ENCODE measurements at regions not wholly inside any gene's neighbourhood (a gene's known extent, or its start where the extent isn't known, plus 50 kb on each side); places are given as distances from the start of the nearest gene placed in this dataset.
A peak's percentile ranks its signal among the peaks of the same experiment; 100 is the strongest.
"Not testable (repeated sequence)": the region's sequence is repeated elsewhere in the genome, so short reads cannot be mapped to it uniquely, and the experiment has no call there.

GRCh38 chr10:33010132-33011037, 52.4 kb upstream of the ITGB1 start:
- Histone ChIP-seq H3K27me3 (no peaks in the 10 kb centered on the region), H3K27ac (peak overlapping the region in 1 of 10 donors; percentile 67), H3K4me3 (no peak overlapping the region), H3K4me1 (peaks cover 0 to 43% (median 10%) of the 10 kb centered on the region in 9 donors), H3K36me3 (no peaks in the 10 kb centered on the region), H3K9me3 (no peaks in the 10 kb centered on the region)
- WGBS, 2 donors = 63% methylated on average over 12 of the region's 12 CpGs
- ATAC-seq = no peak
- peak in 6 of 9 donors; percentile 23 to 42 (median 30) for TF ChIP-seq CTCF (IDR thresholded peaks at IDR 0.05)
- DNase-seq = no peak
- intact Hi-C loops (cut with DNase I) = loop anchor here in 5 of 10 donors (1.0 to 10.0 kb wide), 4 partner anchors 104 to 214 kb away; no protein-coding TSS in a partner anchor

DNA sequence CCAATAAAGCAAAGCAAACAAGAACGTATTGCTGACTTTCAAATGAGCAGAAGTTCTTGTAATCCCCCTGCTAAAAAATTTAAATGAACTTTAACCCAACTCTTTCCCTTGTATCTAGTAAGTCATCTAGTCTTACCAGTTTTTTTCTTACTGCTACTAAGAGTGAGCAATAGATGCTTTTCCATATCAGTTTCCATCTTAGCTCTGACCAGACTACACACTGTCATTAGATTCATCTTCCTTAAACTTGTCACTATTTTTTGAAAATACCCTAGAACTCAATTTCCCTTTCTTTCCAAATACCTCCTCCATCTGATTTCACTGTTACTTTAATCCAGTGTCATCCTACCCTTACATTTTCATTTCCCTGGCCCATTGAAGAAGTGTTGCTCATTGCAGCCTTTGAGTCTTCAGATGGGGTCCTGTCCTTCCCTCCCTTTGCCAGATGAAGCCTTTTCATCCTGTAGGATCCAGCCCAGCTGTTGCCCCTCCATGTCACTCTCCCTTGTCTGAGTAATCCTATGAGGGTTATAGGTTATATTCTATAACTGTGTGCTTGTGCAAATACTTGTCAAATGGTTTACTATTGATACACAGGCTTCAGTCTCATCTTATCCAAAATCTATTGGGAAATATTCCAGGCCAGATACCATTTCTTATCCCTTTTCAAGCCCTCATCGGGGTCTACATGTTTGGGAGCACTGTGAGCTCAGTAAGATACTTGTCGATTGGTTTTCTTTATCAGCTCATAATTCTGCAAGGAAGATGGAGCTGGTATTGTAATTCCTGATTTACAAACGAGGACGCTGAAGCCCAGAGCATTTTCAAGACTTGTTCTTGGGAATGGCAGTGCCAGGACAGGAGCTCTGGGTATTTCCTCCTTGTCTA, 51.5 kb upstream of the ITGB1 start:
- no peak for DNase-seq
- peak overlapping the region in 1 of 10 donors; percentile 67 for H3K27ac ChIP-seq

DNA sequence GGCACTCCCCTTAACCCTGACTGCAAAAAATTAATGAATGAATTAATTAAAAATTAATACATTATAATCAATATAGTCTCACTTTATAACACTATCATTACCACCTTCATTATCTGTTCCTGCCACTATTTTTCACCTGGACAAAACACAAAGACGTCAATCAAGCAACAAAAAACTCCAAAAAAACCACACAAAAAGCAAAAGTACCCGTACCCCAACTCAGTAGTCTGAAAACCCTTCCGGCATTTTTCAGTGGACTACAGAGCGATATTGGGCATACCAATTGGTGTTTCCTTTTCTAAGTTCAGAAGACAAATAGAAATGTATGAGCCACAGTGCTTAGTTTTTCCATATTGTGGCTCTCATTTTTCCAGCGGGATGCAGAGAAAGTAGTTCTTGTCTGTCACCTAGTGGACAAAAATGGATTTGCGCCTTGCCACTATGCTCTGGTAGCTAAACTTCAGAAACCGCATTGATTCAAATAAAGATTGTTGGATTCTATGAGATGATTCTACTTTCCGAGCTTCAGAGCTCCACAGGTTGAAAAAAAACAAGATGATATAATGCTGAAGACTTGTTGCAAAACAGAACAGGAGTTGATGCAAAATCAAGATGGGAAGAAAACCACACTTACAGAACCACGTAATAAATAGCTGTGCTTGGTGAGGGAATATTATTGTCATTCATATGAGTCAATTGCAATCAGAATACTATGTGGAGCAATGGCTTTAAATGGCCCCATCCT, 50.6 kb upstream of the ITGB1 start:
- Histone ChIP-seq H3K27ac (peak overlapping the region in 2 of 10 donors; percentile 9 to 67), H3K36me3 (no peaks in the 10 kb centered on the region), H3K4me3 (peak overlapping the region in 1 of 10 donors; percentile 9), H3K9me3 (no peaks in the 10 kb centered on the region), H3K27me3 (no peaks in the 10 kb centered on the region), H3K4me1 (peaks cover 4 to 54% (median 21%) of the 10 kb centered on the region in 9 donors)
- WGBS, 2 donors = 20 to 23% methylated on average over 9 of the region's 9 CpGs
- DNase-seq (peak in 1 of 2 donors; percentile 69), ATAC-seq (peak in 5 of 8 donors; percentile 17 to 51 (median 44))
- intact Hi-C loops (cut with DNase I) = loop anchor here (1.0 to 10.0 kb wide), 6 partner anchors 51 to 214 kb away; partner anchors contain the start of gene ITGB1 (in 2 of the 10)
- TF ChIP-seq CTCF (IDR thresholded peaks at IDR 0.05) = peak; percentile 97 to 100 (median 99)

More for the DNA sequence above, 51.5 kb upstream of the ITGB1 start:
- 61 to 67% methylated on average over 5 of the region's 5 CpGs for WGBS, 2 donors
- Histone ChIP-seq H3K9me3 (no peaks in the 10 kb centered on the region), H3K36me3 (no peaks in the 10 kb centered on the region), H3K4me3 (no peak overlapping the region), H3K4me1 (peaks cover 4 to 49% (median 19%) of the 10 kb centered on the region in 9 donors), H3K27me3 (no peaks in the 10 kb centered on the region)
- intact Hi-C loops (cut with DNase I) = loop anchor here in 9 of 10 donors (1.0 to 10.0 kb wide), 9 partner anchors 52 to 215 kb away; partner anchors contain the start of gene ITGB1 (in 2 of the 9)
- TF ChIP-seq CTCF (IDR thresholded peaks at IDR 0.05) = no peak
- ATAC-seq = no peak

- intact Hi-C loops (cut with DNase I) = loop anchor here (1.0 to 10.0 kb wide), 7 partner anchors 49 to 213 kb away; partner anchors contain the start of gene ITGB1 (in 3 of the 10)
- H3K4me1 ChIP-seq = peaks cover 4 to 54% (median 21%) of the 10 kb centered on the region in 9 donors
- ATAC-seq, H3K27me3 ChIP-seq, H3K36me3 ChIP-seq, H3K27ac ChIP-seq, DNase-seq, H3K9me3 ChIP-seq, H3K4me3 ChIP-seq: not testable (repeated sequence)
- 94 to 96% methylated on average over 9 of the region's 9 CpGs for WGBS, 2 donors
These were observed 49.8 kb upstream of the ITGB1 start for GRCh38 chr10:33007731-33008381.

Measured in heart right ventricle (tissue), 16 donors.